Astrocyte (in vitro differentiated cells and primary cell): ENCODE measurements at regions not wholly inside any gene's neighbourhood (a gene's known extent, or its start where the extent isn't known, plus 50 kb on each side); places are given as distances from the start of the nearest gene placed in this dataset.

Experiments used
- DNase-seq: peaks from one replicate; pipeline ENCODE4 v3.0.0-alpha.2; 2010; ENCODE audit warnings: low read depth
- FAIRE-seq: peaks from 2 replicates; lab custom pipeline; 2011; peaks lifted over from hg19 to GRCh38; lab: Jason Lieb, UNC
- H2AFZ ChIP-seq: 2 replicates; pipeline ENCODE4 v1.6.0; 2012; ENCODE audit warnings: low read depth, low read length, inconsistent platforms
- H3K27ac ChIP-seq: 2 replicates; pipeline ENCODE4 v1.5.1; 2011; ENCODE audit warnings: low read depth, low read length, inconsistent platforms
- H3K27me3 ChIP-seq: 2 replicates; pipeline ENCODE4 v1.6.0; 2011; ENCODE audit warnings: low read length, inconsistent platforms; ENCODE audit not compliant: insufficient read depth
- H3K36me3 ChIP-seq: 2 replicates; pipeline ENCODE4 v1.5.1; 2011; ENCODE audit warnings: low read length, inconsistent platforms; ENCODE audit not compliant: insufficient read depth
- H3K4me1 ChIP-seq: 2 replicates; pipeline ENCODE4 v1.5.1; 2011; ENCODE audit warnings: low read length, inconsistent platforms; ENCODE audit not compliant: insufficient read depth
- H3K4me2 ChIP-seq: 2 replicates; pipeline ENCODE4 v1.6.0; 2012; ENCODE audit warnings: low read length, inconsistent platforms
- H3K4me3 ChIP-seq: 2 replicates; pipeline ENCODE4 v1.5.1; 2011; ENCODE audit warnings: low read depth, mild to moderate bottlenecking, low read length, inconsistent platforms; ENCODE audit not compliant: insufficient read depth
- H3K79me2 ChIP-seq: 2 replicates; pipeline ENCODE4 v1.6.0; 2012; ENCODE audit warnings: mild to moderate bottlenecking, low read length, inconsistent platforms; ENCODE audit not compliant: insufficient read depth
- H3K9ac ChIP-seq: 2 replicates; pipeline ENCODE4 v1.6.0; 2012; ENCODE audit warnings: mild to moderate bottlenecking, low read length, inconsistent platforms
- H3K9me3 ChIP-seq: 2 replicates; pipeline ENCODE4 v1.5.1; 2012; ENCODE audit warnings: low read depth, mild to moderate bottlenecking, low read length, inconsistent platforms; ENCODE audit not compliant: insufficient read depth
- H4K20me1 ChIP-seq: 2 replicates; pipeline ENCODE4 v1.6.0; 2012; ENCODE audit warnings: low read length, inconsistent platforms; ENCODE audit not compliant: insufficient read depth
- H3K27ac Mint-ChIP-seq: one replicate; pipeline ENCODE4 v1.8.0; 2021; ENCODE audit warnings: mild to moderate bottlenecking, mixed read lengths; ENCODE audit not compliant: unreplicated experiment
- H3K27me3 Mint-ChIP-seq: one replicate; pipeline ENCODE4 v1.8.0; 2021; ENCODE audit warnings: low read depth, mixed read lengths; ENCODE audit not compliant: unreplicated experiment
- H3K36me3 Mint-ChIP-seq: one replicate; pipeline ENCODE4 v1.8.0; 2021; ENCODE audit warnings: low read depth, mixed read lengths; ENCODE audit not compliant: unreplicated experiment
- H3K4me1 Mint-ChIP-seq: one replicate; pipeline ENCODE4 v1.8.0; 2021; ENCODE audit warnings: low read depth, mixed read lengths; ENCODE audit not compliant: unreplicated experiment
- H3K4me3 Mint-ChIP-seq: one replicate; pipeline ENCODE4 v1.8.0; 2021; ENCODE audit warnings: mild to moderate bottlenecking, moderate library complexity, mixed read lengths; ENCODE audit not compliant: unreplicated experiment
- H3K9me3 Mint-ChIP-seq: one replicate; pipeline ENCODE4 v1.8.0; 2021; ENCODE audit warnings: mild to moderate bottlenecking, mixed read lengths; ENCODE audit not compliant: unreplicated experiment
- EZH2 ChIP-seq: IDR thresholded peaks from 2 replicates; pipeline ENCODE4 v1.6.1; 2012; ENCODE audit warnings: mild to moderate bottlenecking, low read length, inconsistent platforms; ENCODE audit not compliant: insufficient read depth
- TF ChIP-seq, protein P1 (sequence below): IDR thresholded peaks from 2 replicates; pipeline ENCODE4 v1.5.1; 2011; ENCODE audit warnings: low read depth, mild to moderate bottlenecking, inconsistent platforms, low read length, moderate library complexity; ENCODE audit not compliant: insufficient read depth

DNA sequence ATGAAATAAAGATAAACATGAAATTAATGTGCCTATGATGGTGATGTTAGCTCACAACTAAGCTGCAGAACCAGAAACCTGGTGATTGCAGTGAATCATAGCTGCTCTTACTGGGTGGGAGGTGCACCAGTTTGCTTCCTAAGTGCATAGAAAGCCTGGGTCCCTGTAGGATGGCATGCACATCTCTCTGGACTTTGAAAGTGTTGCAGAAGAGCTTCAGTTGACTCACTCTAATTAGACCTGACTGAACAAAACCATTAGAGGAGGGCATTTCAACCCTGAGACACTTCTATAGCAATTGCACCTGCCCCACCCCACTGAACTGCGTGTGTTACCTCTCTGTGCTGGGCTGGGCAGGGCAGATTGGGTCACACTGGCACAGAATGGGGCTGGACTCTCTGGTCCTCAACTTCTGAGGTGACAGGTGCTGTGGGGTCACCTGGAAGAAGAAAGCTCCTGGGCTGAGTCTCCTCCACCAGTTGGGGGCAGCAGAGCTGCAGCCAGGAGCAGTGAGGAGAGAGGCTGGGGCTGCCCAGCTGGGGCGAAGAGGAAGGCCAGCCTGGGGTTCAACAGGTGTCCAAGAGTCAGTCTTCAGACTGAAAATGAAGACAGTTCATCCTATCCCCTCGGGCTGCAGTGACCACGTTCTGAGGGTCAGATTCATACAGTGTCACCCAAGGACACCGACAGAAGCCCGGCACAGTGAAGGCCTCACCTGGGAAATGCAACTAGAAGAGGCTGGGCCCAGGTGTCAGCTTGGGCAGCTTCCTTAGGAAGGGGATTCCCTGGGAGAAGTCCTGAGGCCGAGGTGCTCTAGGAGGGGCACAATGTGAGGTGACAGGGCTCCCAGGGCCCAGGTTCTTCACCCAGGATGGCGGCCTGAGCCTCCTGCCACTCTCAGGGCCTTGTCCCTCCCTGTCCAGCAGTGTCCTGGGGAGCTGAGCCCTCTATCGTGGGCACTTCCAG is 58.1 kb downstream of the GGTLC2 start:
- no peak overlapping the region for H3K27ac Mint-ChIP-seq

DNA sequence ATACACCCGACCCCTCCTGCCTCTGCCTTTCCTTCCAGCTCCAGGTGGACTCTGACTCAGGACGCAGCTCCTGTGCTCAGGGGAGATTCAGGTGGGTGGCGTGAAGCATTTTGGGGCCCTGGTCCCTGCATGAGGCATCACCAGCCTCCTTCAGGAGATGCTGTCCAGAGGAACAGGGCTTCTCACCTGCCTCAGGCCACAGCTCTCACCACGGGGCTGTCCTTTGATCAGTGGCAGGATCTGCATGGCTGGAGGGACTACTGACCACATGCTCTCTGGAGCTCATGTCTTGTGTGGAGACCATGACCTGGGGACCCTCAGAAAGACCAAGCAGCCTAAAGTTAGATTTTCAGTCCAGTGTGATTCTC is 58.8 kb downstream of the GGTLC2 start:
- Mint-ChIP-seq H3K27ac (no peak overlapping the region), H3K27me3 (peaks cover 73% of the 10 kb centered on the region)
- H3K27ac ChIP-seq: no peak overlapping the region

More for the DNA sequence above, 58.1 kb downstream of the GGTLC2 start:
- Mint-ChIP-seq H3K36me3 (no peaks in the 10 kb centered on the region), H3K4me3 (no peak overlapping the region), H3K9me3 (no peaks in the 10 kb centered on the region), H3K4me1 (no peaks in the 10 kb centered on the region), H3K27me3 (peaks cover 67% of the 10 kb centered on the region)
- Histone ChIP-seq H3K9ac (no peak overlapping the region), H3K9me3 (no peaks in the 10 kb centered on the region), H3K79me2 (no peaks in the 10 kb centered on the region), H4K20me1 (no peaks in the 10 kb centered on the region), H3K4me3 (no peak overlapping the region), H3K36me3 (no peaks in the 10 kb centered on the region), H3K27me3 (peaks cover 5% of the 10 kb centered on the region), H2AFZ (no peak overlapping the region), H3K4me1 (no peaks in the 10 kb centered on the region), H3K27ac (no peak overlapping the region), H3K4me2 (no peak overlapping the region)
- no peak for DNase-seq
- no peak for FAIRE-seq
- TF ChIP-seq EZH2: no peak
- TF ChIP-seq, protein P1, sequence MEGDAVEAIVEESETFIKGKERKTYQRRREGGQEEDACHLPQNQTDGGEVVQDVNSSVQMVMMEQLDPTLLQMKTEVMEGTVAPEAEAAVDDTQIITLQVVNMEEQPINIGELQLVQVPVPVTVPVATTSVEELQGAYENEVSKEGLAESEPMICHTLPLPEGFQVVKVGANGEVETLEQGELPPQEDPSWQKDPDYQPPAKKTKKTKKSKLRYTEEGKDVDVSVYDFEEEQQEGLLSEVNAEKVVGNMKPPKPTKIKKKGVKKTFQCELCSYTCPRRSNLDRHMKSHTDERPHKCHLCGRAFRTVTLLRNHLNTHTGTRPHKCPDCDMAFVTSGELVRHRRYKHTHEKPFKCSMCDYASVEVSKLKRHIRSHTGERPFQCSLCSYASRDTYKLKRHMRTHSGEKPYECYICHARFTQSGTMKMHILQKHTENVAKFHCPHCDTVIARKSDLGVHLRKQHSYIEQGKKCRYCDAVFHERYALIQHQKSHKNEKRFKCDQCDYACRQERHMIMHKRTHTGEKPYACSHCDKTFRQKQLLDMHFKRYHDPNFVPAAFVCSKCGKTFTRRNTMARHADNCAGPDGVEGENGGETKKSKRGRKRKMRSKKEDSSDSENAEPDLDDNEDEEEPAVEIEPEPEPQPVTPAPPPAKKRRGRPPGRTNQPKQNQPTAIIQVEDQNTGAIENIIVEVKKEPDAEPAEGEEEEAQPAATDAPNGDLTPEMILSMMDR: no peak

DNA sequence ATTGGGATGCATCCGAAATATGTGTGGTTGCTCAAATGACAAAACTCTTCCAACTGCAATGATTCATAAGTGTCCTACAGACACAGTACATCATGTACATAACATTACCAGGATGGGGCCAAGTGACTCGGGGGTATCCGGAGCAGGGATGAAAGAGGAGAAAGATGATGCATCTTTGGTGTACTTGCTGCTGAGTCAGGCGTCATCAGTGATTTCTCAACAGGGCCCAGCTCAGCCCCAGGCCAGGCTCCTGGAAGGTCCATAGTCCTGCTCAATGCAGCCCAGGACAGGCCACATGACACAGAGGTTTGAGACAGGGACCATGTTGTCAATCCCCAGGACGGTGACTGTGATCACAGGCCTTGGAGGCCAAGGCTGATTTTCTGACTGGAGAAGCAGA is 59.3 kb downstream of the GGTLC2 start:
- Mint-ChIP-seq H3K27ac (no peak overlapping the region), H3K4me1 (no peaks in the 10 kb centered on the region), H3K4me3 (no peak overlapping the region), H3K36me3 (no peaks in the 10 kb centered on the region), H3K9me3 (no peaks in the 10 kb centered on the region), H3K27me3 (peaks cover 73% of the 10 kb centered on the region)
- FAIRE-seq (no peak), DNase-seq (no peak)
- H3K4me1 ChIP-seq: no peaks in the 10 kb centered on the region
- H3K79me2 ChIP-seq: no peaks in the 10 kb centered on the region
- no peak overlapping the region for H2AFZ ChIP-seq
- peaks cover 5% of the 10 kb centered on the region for H3K27me3 ChIP-seq
- H3K9ac ChIP-seq: no peak overlapping the region
- H4K20me1 ChIP-seq: no peaks in the 10 kb centered on the region
- TF ChIP-seq EZH2: no peak
- TF ChIP-seq, protein P1: no peak
- no peak overlapping the region for H3K4me2 ChIP-seq
- H3K4me3 ChIP-seq: no peak overlapping the region
- no peak overlapping the region for H3K27ac ChIP-seq
- no peaks in the 10 kb centered on the region for H3K36me3 ChIP-seq
- no peaks in the 10 kb centered on the region for H3K9me3 ChIP-seq

More for the DNA sequence above, 58.8 kb downstream of the GGTLC2 start:
- H3K79me2 ChIP-seq: no peaks in the 10 kb centered on the region
- no peak overlapping the region for H3K9ac ChIP-seq
- H3K4me3 Mint-ChIP-seq: no peak overlapping the region
- peaks cover 5% of the 10 kb centered on the region for H3K27me3 ChIP-seq
- no peaks in the 10 kb centered on the region for H3K9me3 ChIP-seq
- no peak for TF ChIP-seq EZH2
- H3K36me3 ChIP-seq: no peaks in the 10 kb centered on the region
- FAIRE-seq (no peak), DNase-seq (no peak)
- no peak overlapping the region for H2AFZ ChIP-seq
- no peak overlapping the region for H3K4me2 ChIP-seq
- no peaks in the 10 kb centered on the region for H4K20me1 ChIP-seq
- H3K4me1 Mint-ChIP-seq: no peaks in the 10 kb centered on the region
- H3K4me3 ChIP-seq: no peak overlapping the region
- H3K9me3 Mint-ChIP-seq: no peaks in the 10 kb centered on the region
- no peaks in the 10 kb centered on the region for H3K4me1 ChIP-seq
- H3K36me3 Mint-ChIP-seq: no peaks in the 10 kb centered on the region
